A549 (cell line): ENCODE measurements at regions not wholly inside any gene's neighbourhood (a gene's known extent, or its start where the extent isn't known, plus 50 kb on each side); places are given as distances from the start of the nearest gene placed in this dataset.

Experiments
- ATAC-seq, 2 experiments: fragments of 200-7000 bp in 1 of 2; fragments of >200 bp in 1 of 2; cut with Nextera tagmentation in 1 of 2; cut with Tn5 transposase in 1 of 2; 3 replicates each; pipeline versions ENCODE4 v1.8.0 to v1.9.1; 2018 to 2020; ENCODE audit warnings: mild to moderate bottlenecking in 1 of 2, moderate library complexity in 1 of 2
- CTCF ChIA-PET: fragments of 300-600 bp; sonication (Branson Sonifier 250); formaldehyde crosslinking; extraction: SDS; loops from one replicate; lab custom pipeline; 2021; ENCODE audit warnings: antibody characterized with exemption, inconsistent platforms; lab: Yijun Ruan, JAX
- POLR2A ChIA-PET: fragments of 350-600 bp; formaldehyde crosslinking; extraction: SDS; loops from one replicate; lab custom pipeline; 2021; ENCODE audit warnings: antibody characterized with exemption, inconsistent platforms; lab: Yijun Ruan, JAX
- DNase-seq, 2 experiments: peaks; one replicate each; pipeline versions ENCODE4 v3.0.0 to v3.0.0-alpha.2; 2011 to 2016; ENCODE audit warnings: low read depth in 1 of 2, low spot score in 1 of 2
- FAIRE-seq: peaks from 2 replicates; lab custom pipeline; 2011; peaks lifted over from hg19 to GRCh38; lab: Jason Lieb, UNC
- H3K27ac ChIP-seq, 2 experiments: fragments of >200 bp; sonication (Bioruptor Twin); formaldehyde crosslinking; 3 replicates each; pipeline ENCODE4 v1.5.1; 2016 to 2017
- H3K4me1 ChIP-seq: fragments of >200 bp; sonication (Bioruptor Twin); formaldehyde crosslinking; 3 replicates; pipeline ENCODE4 v1.6.1; 2016
- H3K4me2 ChIP-seq: fragments of >200 bp; sonication (Bioruptor Twin); formaldehyde crosslinking; 3 replicates; pipeline ENCODE4 v1.6.1; 2016
- H3K4me3 ChIP-seq: fragments of >200 bp; sonication (Bioruptor Twin); formaldehyde crosslinking; 3 replicates; pipeline ENCODE4 v1.5.1; 2016
- H3K9me3 ChIP-seq: fragments of >200 bp; sonication (Bioruptor Twin); formaldehyde crosslinking; 3 replicates; pipeline ENCODE4 v1.6.1; 2016
- ATOH8 ChIP-seq: fragments of 250-450 bp; sonication (Bioruptor Pico); IDR thresholded peaks from 2 replicates; pipeline ENCODE4 v1.5.0; 2020; ENCODE audit warnings: low read depth, mild to moderate bottlenecking, moderate library complexity
- BHLHE40 ChIP-seq: IDR thresholded peaks from 2 replicates; pipeline ENCODE4 v1.6.1; 2012; ENCODE audit warnings: low read depth, low read length, inconsistent platforms
- CBX2 ChIP-seq: fragments of 200-600 bp; sonication (generic); IDR thresholded peaks from 2 replicates; pipeline ENCODE4 v1.6.1; 2016; ENCODE audit warnings: low read depth, mild to moderate bottlenecking, borderline replicate concordance
- CBX8 ChIP-seq: fragments of 200-600 bp; sonication (generic); IDR thresholded peaks from 2 replicates; pipeline ENCODE4 v1.6.1; 2016
- CEBPB ChIP-seq, 2 experiments: fragments of >200 bp in 1 of 2; sonication (Bioruptor Twin) in 1 of 2; formaldehyde crosslinking in 1 of 2; IDR thresholded peaks; 2 replicates each; pipeline ENCODE4 v1.6.1; 2012 to 2016
- CHD4 ChIP-seq: fragments of 200-600 bp; sonication (generic); IDR thresholded peaks from 2 replicates; pipeline ENCODE4 v1.6.1; 2016; ENCODE audit warnings: antibody characterized with exemption, mild to moderate bottlenecking, borderline replicate concordance
- CTCF ChIP-seq: fragments of >200 bp; sonication (Bioruptor Twin); formaldehyde crosslinking; IDR thresholded peaks from 3 replicates; pipeline ENCODE4 v1.5.1; 2016
- E2F6 ChIP-seq: IDR thresholded peaks from 2 replicates; pipeline ENCODE4 v1.6.1; 2012; ENCODE audit warnings: low read depth, borderline replicate concordance
- FOSL2 ChIP-seq, 2 experiments: fragments of 450-650 bp in 1 of 2; fragments of >200 bp in 1 of 2; sonication (Bioruptor Twin) in 1 of 2; formaldehyde crosslinking; IDR thresholded peaks; 2 replicates each; pipeline versions ENCODE4 v1.5.0 to v1.6.1; 2016 to 2020; ENCODE audit warnings: mild to moderate bottlenecking in 1 of 2, moderate library complexity in 1 of 2
- FOXS1 ChIP-seq: fragments of 250-450 bp; sonication (Bioruptor Pico); IDR thresholded peaks from 2 replicates; pipeline ENCODE4 v1.5.0; 2020; ENCODE audit warnings: mild to moderate bottlenecking, moderate library complexity
- GATA3 ChIP-seq: IDR thresholded peaks from 2 replicates; pipeline ENCODE4 v1.6.1; 2012; ENCODE audit warnings: borderline replicate concordance
- HES2 ChIP-seq: fragments of >200 bp; sonication (Bioruptor Twin); formaldehyde crosslinking; IDR thresholded peaks from 2 replicates; pipeline ENCODE4 v1.6.1; 2016
- HEYL ChIP-seq: fragments of 250-450 bp; sonication (Bioruptor Pico); IDR thresholded peaks from 2 replicates; pipeline ENCODE4 v1.8.0; 2021; ENCODE audit warnings: mild to moderate bottlenecking, moderate library complexity
- HMGXB4 ChIP-seq: fragments of 250-450 bp; sonication (Bioruptor Pico); IDR thresholded peaks from 2 replicates; pipeline ENCODE4 v1.5.0; 2021; ENCODE audit warnings: mild to moderate bottlenecking, moderate library complexity, borderline replicate concordance
- HOXA7 ChIP-seq: fragments of 250-450 bp; sonication (Bioruptor Pico); IDR thresholded peaks from 2 replicates; pipeline ENCODE4 v1.5.0; 2020; ENCODE audit warnings: mild to moderate bottlenecking, moderate library complexity
- JUNB ChIP-seq: fragments of >200 bp; sonication (Bioruptor Twin); formaldehyde crosslinking; IDR thresholded peaks from 2 replicates; pipeline ENCODE4 v1.6.1; 2016
- KDM1A ChIP-seq: fragments of 200-600 bp; sonication (generic); IDR thresholded peaks from 2 replicates; pipeline ENCODE4 v1.6.1; 2016; ENCODE audit warnings: low read depth, mild to moderate bottlenecking
- KDM5A ChIP-seq: fragments of 200-600 bp; sonication (generic); IDR thresholded peaks from 2 replicates; pipeline ENCODE4 v1.6.1; 2016; ENCODE audit warnings: antibody characterized with exemption, mild to moderate bottlenecking
- MAZ ChIP-seq: fragments of 150-350 bp; IDR thresholded peaks from 2 replicates; pipeline ENCODE4 v1.6.1; 2014; ENCODE audit warnings: antibody characterized with exemption, low read depth, low read length, borderline replicate concordance
- NFE2L2 ChIP-seq: fragments of 150-350 bp; conservative IDR thresholded peaks from 2 replicates; pipeline ENCODE4 v1.6.1; 2014; ENCODE audit warnings: low read length
- NPAS2 ChIP-seq: fragments of 250-450 bp; sonication (Bioruptor Pico); IDR thresholded peaks from 2 replicates; pipeline ENCODE4 v1.8.0; 2022; ENCODE audit warnings: mild to moderate bottlenecking, moderate library complexity, borderline replicate concordance
- NR3C1 ChIP-seq: fragments of >200 bp; sonication (Bioruptor Twin); formaldehyde crosslinking; IDR thresholded peaks from 3 replicates; pipeline ENCODE4 v1.6.1; 2017
- RAD21 ChIP-seq, 2 experiments: fragments of >200 bp in 1 of 2; sonication (Bioruptor Twin) in 1 of 2; formaldehyde crosslinking in 1 of 2; IDR thresholded peaks in 1 of 2; conservative IDR thresholded peaks in 1 of 2; 2 replicates in 1 of 2; 3 replicates in 1 of 2; pipeline ENCODE4 v1.6.1; 2012 to 2018; ENCODE audit warnings: inconsistent platforms in 1 of 2
- SREBF2 ChIP-seq: fragments of 450-650 bp; IDR thresholded peaks from 2 replicates; pipeline ENCODE4 v1.6.1; 2014; ENCODE audit warnings: mild to moderate bottlenecking, moderate library complexity
- ZFP36 ChIP-seq: fragments of 450-650 bp; IDR thresholded peaks from 2 replicates; pipeline ENCODE4 v1.6.1; 2014; ENCODE audit warnings: borderline replicate concordance; ENCODE audit not compliant: partially characterized antibody
- ZNF302 ChIP-seq: fragments of 250-450 bp; sonication (Bioruptor Pico); IDR thresholded peaks from 2 replicates; pipeline ENCODE4 v1.9.0; 2021; ENCODE audit warnings: inconsistent platforms, mild to moderate bottlenecking, moderate library complexity
- ZSCAN20 ChIP-seq: fragments of 250-450 bp; sonication (Bioruptor Pico); IDR thresholded peaks from 2 replicates; pipeline ENCODE4 v1.8.0; 2022; ENCODE audit warnings: mild to moderate bottlenecking, moderate library complexity
- whole genome bisulfite sequencing: methylation state at CpG from one replicate; pipeline ENCODE4 v1.1.6; 2017; ENCODE audit errors: missing lambda C conversion rate; 5-methylcytosine and 5-hydroxymethylcytosine counted together
- TF ChIP-seq, protein P1 (sequence below): fragments of 200-600 bp; sonication (generic); IDR thresholded peaks from 2 replicates; pipeline ENCODE4 v1.6.1; 2016; ENCODE audit warnings: antibody characterized with exemption, mild to moderate bottlenecking, moderate library complexity

DNA sequence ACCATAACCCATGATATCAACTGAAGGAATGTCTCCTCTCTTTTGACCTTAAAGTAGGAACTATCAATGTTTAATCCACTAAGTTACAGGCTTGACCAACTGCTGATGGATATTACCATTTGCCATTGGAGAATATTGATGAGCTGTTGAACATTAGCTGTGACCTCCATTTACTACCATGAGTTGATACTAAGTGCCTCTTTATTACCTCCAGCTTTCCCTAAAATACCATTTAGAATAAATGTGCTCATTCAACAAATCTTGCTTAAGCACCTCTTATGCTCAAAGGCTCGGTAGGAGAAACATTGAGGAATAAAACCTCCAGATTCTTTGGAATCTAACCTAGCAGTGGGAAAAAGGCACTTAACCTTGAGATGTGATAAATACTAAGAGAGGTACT lies 81.2 kb downstream of the FAM124B start:
- ATAC-seq = no peak
- Histone ChIP-seq H3K4me1 (no peaks in the 10 kb centered on the region), H3K27ac (no peak overlapping the region), H3K9me3 (no peaks in the 10 kb centered on the region), H3K4me2 (no peak overlapping the region), H3K4me3 (no peak overlapping the region)
- WGBS = 63% methylated on average over 1 of the region's 1 CpG
- no peak for FAIRE-seq
- DNase-seq = no peak
- no peak for TF ChIP-seq RAD21 (conservative IDR thresholded peaks at IDR 0.05 in 1 of 2, IDR thresholded peaks at IDR 0.05 in 1 of 2)
- no peak for TF ChIP-seq FOXS1 (CRISPR knock-in tag)
- TF ChIP-seq NPAS2 = no peak
- no peak for TF ChIP-seq CEBPB (IDR thresholded peaks at IDR 0.05)
- no peak for TF ChIP-seq MAZ
- TF ChIP-seq BHLHE40 = no peak
- TF ChIP-seq CHD4 = no peak
- TF ChIP-seq HMGXB4 (CRISPR knock-in tag) = no peak
- no peak for TF ChIP-seq FOSL2 (IDR thresholded peaks at IDR 0.05)
- no peak for TF ChIP-seq FOSL2 (CRISPR knock-in tag; IDR thresholded peaks at IDR 0.05)
- TF ChIP-seq KDM1A = no peak
- TF ChIP-seq ZFP36 = no peak
- no peak for TF ChIP-seq ZNF302 (CRISPR knock-in tag)
- no peak for TF ChIP-seq CTCF
- no peak for TF ChIP-seq ATOH8
- CTCF ChIA-PET = interaction anchor here (1.4 to 2.1 kb wide), 3 partner anchors 36 to 350 kb away, joined by 4 to 6 read pairs (median 5); no protein-coding TSS in a partner anchor
- POLR2A ChIA-PET = no interaction called here

DNA sequence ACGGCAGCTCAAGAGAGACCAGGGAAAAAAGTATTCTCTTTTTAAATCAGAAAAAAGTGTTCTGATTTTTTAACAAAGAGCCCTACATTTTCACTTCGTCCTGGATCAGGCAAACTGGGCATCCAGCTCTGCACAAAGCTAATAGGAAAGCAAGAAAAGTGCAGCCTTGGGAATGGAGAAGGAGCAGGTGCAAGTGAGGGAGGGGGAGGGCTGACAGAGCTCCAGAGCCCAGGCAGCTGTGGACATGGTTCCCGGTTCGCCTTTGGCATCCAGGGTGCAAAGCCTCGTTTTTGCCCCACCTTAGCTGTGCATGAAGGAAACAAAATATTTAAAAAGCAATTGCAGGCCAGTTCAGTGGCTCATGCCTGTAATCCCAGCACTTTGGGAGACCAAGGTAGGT lies 82.2 kb downstream of the FAM124B start:
- WGBS = 41% methylated on average over 5 of the region's 5 CpGs
- H3K4me2 ChIP-seq = no peak overlapping the region
- DNase-seq = no peak
- no peak overlapping the region for H3K4me3 ChIP-seq
- TF ChIP-seq JUNB (no peak), SREBF2 (no peak), ZSCAN20 (CRISPR knock-in tag) (no peak), RAD21 (conservative IDR thresholded peaks at IDR 0.05 in 1 of 2, IDR thresholded peaks at IDR 0.05 in 1 of 2) (no peak), NFE2L2 (no peak), HEYL (no peak), KDM5A (no peak), GATA3 (no peak), CBX8 (no peak), HOXA7 (CRISPR knock-in tag) (no peak), HES2 (no peak), NR3C1 (no peak), E2F6 (no peak), CBX2 (no peak)
- TF ChIP-seq, protein P1, sequence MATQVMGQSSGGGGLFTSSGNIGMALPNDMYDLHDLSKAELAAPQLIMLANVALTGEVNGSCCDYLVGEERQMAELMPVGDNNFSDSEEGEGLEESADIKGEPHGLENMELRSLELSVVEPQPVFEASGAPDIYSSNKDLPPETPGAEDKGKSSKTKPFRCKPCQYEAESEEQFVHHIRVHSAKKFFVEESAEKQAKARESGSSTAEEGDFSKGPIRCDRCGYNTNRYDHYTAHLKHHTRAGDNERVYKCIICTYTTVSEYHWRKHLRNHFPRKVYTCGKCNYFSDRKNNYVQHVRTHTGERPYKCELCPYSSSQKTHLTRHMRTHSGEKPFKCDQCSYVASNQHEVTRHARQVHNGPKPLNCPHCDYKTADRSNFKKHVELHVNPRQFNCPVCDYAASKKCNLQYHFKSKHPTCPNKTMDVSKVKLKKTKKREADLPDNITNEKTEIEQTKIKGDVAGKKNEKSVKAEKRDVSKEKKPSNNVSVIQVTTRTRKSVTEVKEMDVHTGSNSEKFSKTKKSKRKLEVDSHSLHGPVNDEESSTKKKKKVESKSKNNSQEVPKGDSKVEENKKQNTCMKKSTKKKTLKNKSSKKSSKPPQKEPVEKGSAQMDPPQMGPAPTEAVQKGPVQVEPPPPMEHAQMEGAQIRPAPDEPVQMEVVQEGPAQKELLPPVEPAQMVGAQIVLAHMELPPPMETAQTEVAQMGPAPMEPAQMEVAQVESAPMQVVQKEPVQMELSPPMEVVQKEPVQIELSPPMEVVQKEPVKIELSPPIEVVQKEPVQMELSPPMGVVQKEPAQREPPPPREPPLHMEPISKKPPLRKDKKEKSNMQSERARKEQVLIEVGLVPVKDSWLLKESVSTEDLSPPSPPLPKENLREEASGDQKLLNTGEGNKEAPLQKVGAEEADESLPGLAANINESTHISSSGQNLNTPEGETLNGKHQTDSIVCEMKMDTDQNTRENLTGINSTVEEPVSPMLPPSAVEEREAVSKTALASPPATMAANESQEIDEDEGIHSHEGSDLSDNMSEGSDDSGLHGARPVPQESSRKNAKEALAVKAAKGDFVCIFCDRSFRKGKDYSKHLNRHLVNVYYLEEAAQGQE = no peak
- ChIA-PET POLR2A (no interaction called here), CTCF (interaction anchor here (1.2 to 2.1 kb wide), 3 partner anchors 11 to 349 kb away, joined by 3 to 5 read pairs (median 4); no protein-coding TSS in a partner anchor)
- no peaks in the 10 kb centered on the region for H3K9me3 ChIP-seq
- no peak for FAIRE-seq
- ATAC-seq = no peak
- H3K4me1 ChIP-seq = no peaks in the 10 kb centered on the region
- H3K27ac ChIP-seq = no peak overlapping the region
